GM23248 (cell line): ENCODE measurements at regions not wholly inside any gene's neighbourhood (a gene's known extent, or its start where the extent isn't known, plus 50 kb on each side); places are given as distances from the start of the nearest gene placed in this dataset.

Experiments used
- DNase-seq: peaks from one replicate; pipeline ENCODE4 v3.0.0-alpha.2; 2015
- H2AFZ ChIP-seq: fragments of 200-600 bp; sonication (generic); 2 replicates; pipeline ENCODE4 v1.6.1; 2016; ENCODE audit warnings: antibody characterized with exemption
- H3F3A ChIP-seq: fragments of 200-600 bp; sonication (generic); 2 replicates; pipeline ENCODE4 v1.6.1; 2016; ENCODE audit warnings: mild to moderate bottlenecking, antibody characterized with exemption, mixed run types; ENCODE audit not compliant: insufficient read depth
- H3K27ac ChIP-seq: fragments of 200-600 bp; sonication (generic); 2 replicates; pipeline ENCODE4 v1.5.1; 2016; ENCODE audit warnings: mild to moderate bottlenecking
- H3K27me3 ChIP-seq: fragments of 200-600 bp; sonication (generic); replicated peaks from 2 replicates; pipeline ENCODE4 v1.6.1; 2016; ENCODE audit warnings: mild to moderate bottlenecking; ENCODE audit not compliant: insufficient read depth
- H3K36me3 ChIP-seq: fragments of 200-600 bp; sonication (generic); 2 replicates; pipeline ENCODE4 v1.6.1; 2016; ENCODE audit warnings: low read depth, mild to moderate bottlenecking
- H3K4me1 ChIP-seq: fragments of 200-600 bp; sonication (generic); 2 replicates; pipeline ENCODE4 v1.6.1; 2016; ENCODE audit warnings: mild to moderate bottlenecking; ENCODE audit not compliant: insufficient read depth
- H3K4me2 ChIP-seq: fragments of 200-600 bp; sonication (generic); one replicate; pipeline ENCODE4 v1.6.1; 2016; ENCODE audit warnings: mild to moderate bottlenecking; ENCODE audit not compliant: unreplicated experiment
- H3K4me3 ChIP-seq: fragments of 200-600 bp; sonication (generic); 2 replicates; pipeline ENCODE4 v1.5.1; 2016; ENCODE audit warnings: mild to moderate bottlenecking
- H3K79me2 ChIP-seq: fragments of 200-600 bp; sonication (generic); 2 replicates; pipeline ENCODE4 v1.6.1; 2016; ENCODE audit warnings: mild to moderate bottlenecking; ENCODE audit not compliant: insufficient read depth
- H3K9ac ChIP-seq: fragments of 200-600 bp; sonication (generic); 2 replicates; pipeline ENCODE4 v1.6.1; 2016; ENCODE audit warnings: mild to moderate bottlenecking
- H3K9me2 ChIP-seq: fragments of 200-600 bp; sonication (generic); 2 replicates; pipeline ENCODE4 v1.6.1; 2016; ENCODE audit warnings: mixed run types, mild to moderate bottlenecking, moderate library complexity; ENCODE audit not compliant: insufficient read depth
- H3K9me3 ChIP-seq: fragments of 200-600 bp; sonication (generic); one replicate; pipeline ENCODE4 v1.6.1; 2017; ENCODE audit warnings: low read depth
- H4K20me1 ChIP-seq: fragments of 200-600 bp; sonication (generic); 2 replicates; pipeline ENCODE4 v1.6.0; 2016; ENCODE audit not compliant: insufficient read depth
- EZH2 ChIP-seq: fragments of 200-600 bp; sonication (generic); IDR thresholded peaks from 2 replicates; pipeline ENCODE4 v1.6.1; 2018; ENCODE audit warnings: antibody characterized with exemption, mild to moderate bottlenecking; ENCODE audit not compliant: insufficient read depth, poor library complexity, severe bottlenecking
- EZH2phosphoT487 ChIP-seq: fragments of 200-600 bp; sonication (generic); IDR thresholded peaks from 2 replicates; pipeline ENCODE4 v1.6.1; 2018; ENCODE audit warnings: antibody characterized with exemption, moderate library complexity, mild to moderate bottlenecking, low read depth; ENCODE audit not compliant: insufficient read depth
- WGBS, 2 experiments: methylation state at CpG; one replicate each; pipeline ENCODE4 v1.1.6; 2015 to 2017; ENCODE audit warnings: low lambda C conversion rate in 2 of 2, low coverage in 1 of 2; ENCODE audit errors: missing lambda C conversion rate in 2 of 2; 5-methylcytosine and 5-hydroxymethylcytosine counted together
- in situ Hi-C: fragments of 300-500 bp; cut with MboI; formaldehyde crosslinking; loops from 2 replicates; pipeline ENCODE4 v1.15.0; 2020

DNA sequence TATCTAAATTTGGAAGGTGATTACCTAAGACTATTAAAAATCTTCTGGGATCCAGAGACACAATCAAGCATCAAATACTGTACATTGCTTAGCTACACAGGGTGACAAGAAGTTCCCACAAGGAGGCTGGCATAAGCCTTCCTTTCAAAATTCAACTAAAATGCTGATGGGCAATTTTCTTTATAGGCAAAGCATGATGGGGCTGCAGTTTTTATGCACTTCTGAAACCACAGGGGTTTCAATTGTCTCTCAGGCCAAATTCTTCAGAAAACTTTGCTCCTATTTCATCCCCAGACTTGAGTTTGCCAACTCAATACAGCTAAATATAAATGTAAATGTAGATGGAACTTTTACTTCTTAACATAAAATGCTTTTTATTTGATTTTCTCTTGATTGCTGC lies 241.6 kb downstream of the ZPLD1 start:
- Histone ChIP-seq H3K9ac (no peak overlapping the region), H2AFZ (no peak overlapping the region), H3K4me3 (no peak overlapping the region), H3K9me2 (no peaks in the 10 kb centered on the region), H3K4me1 (no peaks in the 10 kb centered on the region), H3K27me3 (no peaks in the 10 kb centered on the region), H3K36me3 (no peaks in the 10 kb centered on the region), H3K79me2 (no peaks in the 10 kb centered on the region), H4K20me1 (no peaks in the 10 kb centered on the region), H3K9me3 (no peaks in the 10 kb centered on the region), H3K27ac (no peak overlapping the region), H3F3A (no peaks in the 10 kb centered on the region), H3K4me2 (no peak overlapping the region)
- no peak for TF ChIP-seq EZH2phosphoT487
- no peak for TF ChIP-seq EZH2
- DNase-seq = no peak
- in situ Hi-C loops = no loop called here

DNA sequence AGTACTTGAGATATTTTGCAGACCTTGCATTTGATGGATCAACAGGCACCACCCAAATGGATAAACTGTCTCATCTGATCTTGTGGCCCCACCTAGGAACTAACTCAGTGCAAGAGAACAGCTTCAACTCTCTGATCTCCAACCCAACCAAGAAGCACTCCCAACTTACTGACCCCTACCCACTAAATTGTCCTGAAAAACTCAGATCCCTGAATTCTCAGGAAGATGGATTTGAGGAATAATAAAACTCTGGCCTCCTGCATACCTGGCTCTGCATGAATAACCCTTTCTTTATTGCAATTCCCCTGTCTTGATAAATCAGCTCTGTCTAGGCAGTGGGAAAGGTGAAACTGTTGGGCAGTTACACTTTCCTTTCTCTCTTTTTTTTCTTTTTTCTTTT lies 247.9 kb downstream of the ZPLD1 start:
- Histone ChIP-seq H2AFZ (no peak overlapping the region), H3F3A (no peaks in the 10 kb centered on the region), H4K20me1 (no peaks in the 10 kb centered on the region), H3K9me2 (no peaks in the 10 kb centered on the region), H3K9me3 (no peaks in the 10 kb centered on the region), H3K9ac (no peak overlapping the region), H3K27me3 (no peaks in the 10 kb centered on the region; the same call in 1 of the 2 replicates), H3K36me3 (no peaks in the 10 kb centered on the region), H3K4me1 (no peaks in the 10 kb centered on the region), H3K4me3 (no peak overlapping the region), H3K79me2 (no peaks in the 10 kb centered on the region), H3K27ac (no peak overlapping the region), H3K4me2 (no peak overlapping the region)
- in situ Hi-C loops = no loop called here
- TF ChIP-seq EZH2phosphoT487 = no peak
- TF ChIP-seq EZH2 = no peak
- DNase-seq = no peak

- H3K4me3 ChIP-seq = no peak overlapping the region
- H3K9me2 ChIP-seq = no peaks in the 10 kb centered on the region
- H3K36me3 ChIP-seq = no peaks in the 10 kb centered on the region
- H2AFZ ChIP-seq = no peak overlapping the region
- in situ Hi-C loops = no loop called here
- H3K27ac ChIP-seq = no peak overlapping the region
- H3F3A ChIP-seq = no peaks in the 10 kb centered on the region
- no peaks in the 10 kb centered on the region for H4K20me1 ChIP-seq
- no peak overlapping the region for H3K4me2 ChIP-seq
- no peak overlapping the region for H3K9ac ChIP-seq
- DNase-seq = no peak
- no peaks in the 10 kb centered on the region for H3K4me1 ChIP-seq
- no peaks in the 10 kb centered on the region; the same call in 1 of the 2 replicates for H3K27me3 ChIP-seq
- no peak for TF ChIP-seq EZH2phosphoT487
- no peaks in the 10 kb centered on the region for H3K79me2 ChIP-seq
- 29 to 34% methylated on average over 2 of the region's 2 CpGs for WGBS, 2 experiments
- H3K9me3 ChIP-seq = no peaks in the 10 kb centered on the region
These were observed 252.0 kb downstream of the ZPLD1 start for GRCh38 chr3:102686792-102687191.

DNA sequence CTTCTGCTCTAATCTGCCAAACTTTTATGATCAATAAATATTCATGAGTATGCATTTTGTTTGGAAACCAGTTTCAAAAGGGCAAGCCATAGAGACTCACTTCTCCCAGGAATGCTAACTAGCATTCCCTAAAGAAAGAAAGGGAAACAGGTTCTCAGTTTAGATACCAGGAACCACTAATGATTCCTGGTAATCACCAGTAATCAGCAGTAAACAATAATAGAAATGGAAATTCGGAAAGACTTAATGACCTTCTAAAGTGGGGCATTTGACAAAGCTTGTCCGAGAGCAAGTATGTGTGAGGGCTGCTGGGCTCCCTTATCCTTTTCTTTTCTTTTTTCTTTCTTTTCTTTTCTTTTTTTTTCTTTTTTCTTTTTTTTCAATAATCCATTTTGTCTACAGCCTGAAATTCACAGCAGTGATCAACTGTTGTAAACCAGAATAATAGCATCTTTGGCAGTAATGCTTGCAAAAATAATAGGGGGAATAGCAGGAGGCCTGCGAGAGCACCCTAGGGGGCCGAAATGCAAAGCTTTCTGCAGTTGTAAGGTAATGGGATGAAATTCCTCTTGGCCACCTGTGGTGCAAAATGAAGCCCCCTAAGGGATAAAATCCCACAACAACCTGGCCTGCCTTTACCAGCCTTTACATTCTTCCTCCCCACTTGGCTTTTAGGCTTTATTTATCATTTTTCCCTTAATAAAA lies 253.2 kb downstream of the ZPLD1 start:
- no peak for DNase-seq

DNA sequence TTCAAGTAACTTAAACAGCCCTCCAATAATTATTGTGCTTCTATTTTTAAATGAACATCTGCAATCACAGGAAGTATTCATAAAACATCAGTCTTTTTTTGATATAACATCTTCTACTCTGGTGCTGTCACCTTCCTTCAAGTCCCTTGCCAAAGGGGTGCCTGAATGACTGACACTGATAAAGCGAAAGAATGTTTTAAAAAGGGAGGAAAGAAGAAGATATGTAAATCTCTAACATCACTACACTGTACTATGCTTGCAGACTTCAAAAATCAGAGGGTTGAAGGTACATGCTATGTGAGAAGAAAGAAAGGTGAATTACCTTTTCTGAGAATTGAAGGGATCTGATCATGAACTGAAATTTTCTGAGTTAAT lies 253.7 kb downstream of the ZPLD1 start:
- WGBS, 2 experiments = 48 to 56% methylated on average over 1 of the region's 1 CpG
- H3K79me2 ChIP-seq = no peaks in the 10 kb centered on the region

More for the DNA sequence above, 253.2 kb downstream of the ZPLD1 start:
- no peaks in the 10 kb centered on the region for H3K36me3 ChIP-seq
- in situ Hi-C loops = no loop called here
- WGBS, 2 experiments = 28 to 29% methylated on average over 4 of the region's 4 CpGs
- H4K20me1 ChIP-seq = no peaks in the 10 kb centered on the region
- no peaks in the 10 kb centered on the region for H3K79me2 ChIP-seq
- no peak overlapping the region for H3K27ac ChIP-seq
- H3K9me3 ChIP-seq = no peaks in the 10 kb centered on the region
- no peak overlapping the region for H2AFZ ChIP-seq
- no peak overlapping the region for H3K4me3 ChIP-seq
- H3K4me1 ChIP-seq = peaks cover 4% of the 10 kb centered on the region; the same call in 1 of the 2 replicates
- no peaks in the 10 kb centered on the region for H3F3A ChIP-seq
- no peaks in the 10 kb centered on the region for H3K9me2 ChIP-seq
- H3K9ac ChIP-seq = no peak overlapping the region
- no peak for TF ChIP-seq EZH2phosphoT487
- H3K27me3 ChIP-seq = no peaks in the 10 kb centered on the region; the same call in 1 of the 2 replicates
- no peak overlapping the region for H3K4me2 ChIP-seq

More for the DNA sequence above, 253.7 kb downstream of the ZPLD1 start:
- Histone ChIP-seq H2AFZ (no peak overlapping the region), H3K9me2 (no peaks in the 10 kb centered on the region), H3K9ac (no peak overlapping the region), H3K4me3 (no peak overlapping the region), H3K4me2 (no peak overlapping the region), H3F3A (no peaks in the 10 kb centered on the region), H3K9me3 (no peaks in the 10 kb centered on the region), H3K4me1 (peaks cover 4% of the 10 kb centered on the region; the same call in 1 of the 2 replicates), H3K27ac (no peak overlapping the region), H4K20me1 (no peaks in the 10 kb centered on the region), H3K36me3 (no peaks in the 10 kb centered on the region), H3K27me3 (no peaks in the 10 kb centered on the region; the same call in 1 of the 2 replicates)
- in situ Hi-C loops = no loop called here
- no peak for TF ChIP-seq EZH2phosphoT487
- no peak for TF ChIP-seq EZH2
- no peak for DNase-seq
